BLaER1 treated with 17β-estradiol and CSF1 and Interleukin-3, amounts not matched to agents 10 nM and 100 nM (cell line): ENCODE measurements at regions not wholly inside any gene's neighbourhood (a gene's known extent, or its start where the extent isn't known, plus 50 kb on each side); places are given as distances from the start of the nearest gene placed in this dataset.

Experiments used
- H3K27ac ChIP-seq, 11 experiments: shearing (Covaris generic); formaldehyde crosslinking; 2 replicates each; pipeline ENCODE4 v1.8.1; 2022
- H3K27me3 ChIP-seq, 11 experiments: shearing (Covaris generic); formaldehyde crosslinking; 2 replicates each; pipeline ENCODE4 v1.8.1; 2022
- H3K36me3 ChIP-seq, 11 experiments: shearing (Covaris generic); formaldehyde crosslinking; 2 replicates each; pipeline ENCODE4 v1.8.1; 2022
- H3K4me1 ChIP-seq, 10 experiments: shearing (Covaris generic); formaldehyde crosslinking; 2 replicates each; pipeline ENCODE4 v1.8.1; 2022
- H3K4me2 ChIP-seq, 11 experiments: shearing (Covaris generic); formaldehyde crosslinking; 2 replicates each; pipeline ENCODE4 v1.8.1; 2022
- H3K4me3 ChIP-seq, 10 experiments: shearing (Covaris generic); formaldehyde crosslinking; 2 replicates each; pipeline ENCODE4 v1.8.1; 2022
- H3K9ac ChIP-seq, 11 experiments: shearing (Covaris generic); formaldehyde crosslinking; 2 replicates each; pipeline ENCODE4 v1.8.1; 2022
- H3K9me3 ChIP-seq, 11 experiments: shearing (Covaris generic); formaldehyde crosslinking; replicated peaks in 1 of 11; 2 replicates each; pipeline ENCODE4 v1.8.1; 2022
- H4K20me1 ChIP-seq, 11 experiments: shearing (Covaris generic); formaldehyde crosslinking; 2 replicates each; pipeline ENCODE4 v1.8.1; 2022
- Cebpa-rat ChIP-seq, 11 experiments: shearing (Covaris generic); IDR thresholded peaks; 2 replicates each; pipeline ENCODE4 v1.8.1; 2022

GRCh38 chr4:85408301-85408700 lies 66.6 kb upstream of the ARHGAP24 start:
- Histone ChIP-seq H3K27ac (no peak overlapping the region), H3K4me2 (no peak overlapping the region), H3K36me3 (no peaks in the 10 kb centered on the region), H4K20me1 (no peaks in the 10 kb centered on the region), H3K27me3 (no peaks in the 10 kb centered on the region), H3K4me1 (no peaks in the 10 kb centered on the region), H3K9me3 (no peaks in the 10 kb centered on the region), H3K9ac (no peak overlapping the region), H3K4me3 (no peak overlapping the region)
- TF ChIP-seq Cebpa-rat (IDR thresholded peaks at IDR 0.05) = no peak

GRCh38 chr4:85409251-85409650 lies 65.7 kb upstream of the ARHGAP24 start:
- H3K36me3 ChIP-seq = no peaks in the 10 kb centered on the region
- H3K27ac ChIP-seq = no peak overlapping the region
- no peak overlapping the region for H3K4me2 ChIP-seq
- H4K20me1 ChIP-seq = no peaks in the 10 kb centered on the region
- H3K27me3 ChIP-seq = no peaks in the 10 kb centered on the region
- H3K9me3 ChIP-seq = no peaks in the 10 kb centered on the region
- no peak overlapping the region for H3K9ac ChIP-seq
- no peaks in the 10 kb centered on the region for H3K4me1 ChIP-seq
- no peak overlapping the region for H3K4me3 ChIP-seq
- no peak for TF ChIP-seq Cebpa-rat (IDR thresholded peaks at IDR 0.05)

GRCh38 chr4:85411386-85411785 lies 63.6 kb upstream of the ARHGAP24 start:
- Histone ChIP-seq H4K20me1 (no peaks in the 10 kb centered on the region), H3K4me1 (no peaks in the 10 kb centered on the region), H3K4me3 (no peak overlapping the region), H3K9me3 (no peaks in the 10 kb centered on the region), H3K36me3 (no peaks in the 10 kb centered on the region), H3K4me2 (no peak overlapping the region), H3K27me3 (no peaks in the 10 kb centered on the region), H3K27ac (no peak overlapping the region), H3K9ac (no peak overlapping the region)
- no peak for TF ChIP-seq Cebpa-rat (IDR thresholded peaks at IDR 0.05)

GRCh38 chr4:85414972-85415371 lies 60.0 kb upstream of the ARHGAP24 start:
- Histone ChIP-seq H3K4me1 (no peaks in the 10 kb centered on the region), H3K4me2 (no peak overlapping the region), H3K9me3 (no peaks in the 10 kb centered on the region), H3K27ac (no peak overlapping the region), H4K20me1 (no peaks in the 10 kb centered on the region), H3K4me3 (no peak overlapping the region), H3K27me3 (no peaks in the 10 kb centered on the region), H3K9ac (no peak overlapping the region), H3K36me3 (no peaks in the 10 kb centered on the region)
- no peak for TF ChIP-seq Cebpa-rat (IDR thresholded peaks at IDR 0.05)

- Histone ChIP-seq H3K27me3 (no peaks in the 10 kb centered on the region), H3K4me1 (no peaks in the 10 kb centered on the region), H3K36me3 (no peaks in the 10 kb centered on the region), H4K20me1 (no peaks in the 10 kb centered on the region), H3K9ac (no peak overlapping the region), H3K4me2 (no peak overlapping the region), H3K27ac (no peak overlapping the region), H3K9me3 (no peaks in the 10 kb centered on the region), H3K4me3 (no peak overlapping the region)
- no peak for TF ChIP-seq Cebpa-rat (IDR thresholded peaks at IDR 0.05)
These were observed 58.9 kb upstream of the ARHGAP24 start for GRCh38 chr4:85416094-85416493.

GRCh38 chr4:85419103-85419502 lies 55.8 kb upstream of the ARHGAP24 start:
- TF ChIP-seq Cebpa-rat (IDR thresholded peaks at IDR 0.05) = no peak
- H3K4me2 ChIP-seq = no peak overlapping the region
- no peaks in the 10 kb centered on the region for H3K36me3 ChIP-seq
- no peak overlapping the region for H3K4me3 ChIP-seq
- H3K27me3 ChIP-seq = no peaks in the 10 kb centered on the region
- H4K20me1 ChIP-seq = no peaks in the 10 kb centered on the region
- no peak overlapping the region for H3K9ac ChIP-seq
- H3K27ac ChIP-seq = no peak overlapping the region
- H3K9me3 ChIP-seq = no peaks in the 10 kb centered on the region
- 0 out of 20 replicates have a peak, but pooled peaks cover 0 to 4% (median 0%) of the 10 kb centered on the region in 10 experiments for H3K4me1 ChIP-seq

GRCh38 chr4:85420831-85421230 lies 54.1 kb upstream of the ARHGAP24 start:
- TF ChIP-seq Cebpa-rat (IDR thresholded peaks at IDR 0.05) = no peak
- no peaks in the 10 kb centered on the region for H4K20me1 ChIP-seq
- H3K4me1 ChIP-seq = 0 out of 20 replicates have a peak, but pooled peaks cover 0 to 4% (median 0%) of the 10 kb centered on the region in 10 experiments
- H3K4me3 ChIP-seq = no peak overlapping the region
- no peak overlapping the region for H3K4me2 ChIP-seq
- no peaks in the 10 kb centered on the region for H3K9me3 ChIP-seq
- no peaks in the 10 kb centered on the region for H3K27me3 ChIP-seq
- no peak overlapping the region for H3K27ac ChIP-seq
- no peaks in the 10 kb centered on the region for H3K36me3 ChIP-seq
- no peak overlapping the region for H3K9ac ChIP-seq

GRCh38 chr4:85423431-85423830 lies 51.5 kb upstream of the ARHGAP24 start:
- Histone ChIP-seq H3K4me2 (no peak overlapping the region; a peak in 1 of 22 replicates), H3K27me3 (no peaks in the 10 kb centered on the region), H3K4me1 (0 out of 20 replicates have a peak, but pooled peaks cover 0 to 4% (median 0%) of the 10 kb centered on the region in 10 experiments), H3K36me3 (no peaks in the 10 kb centered on the region), H3K27ac (no peak overlapping the region), H4K20me1 (no peaks in the 10 kb centered on the region), H3K9ac (no peak overlapping the region), H3K9me3 (no peaks in the 10 kb centered on the region), H3K4me3 (no peak overlapping the region)
- TF ChIP-seq Cebpa-rat (IDR thresholded peaks at IDR 0.05) = no peak
